HG02884 (cell line): ENCODE measurements at regions not wholly inside any gene's neighbourhood (a gene's known extent, or its start where the extent isn't known, plus 50 kb on each side); places are given as distances from the start of the nearest gene placed in this dataset.

Experiments
- ATAC-seq: cut with Tn5 transposase; IDR thresholded peaks from one replicate; pipeline ENCODE4 v1.9.1; 2021; ENCODE audit warnings: mild to moderate bottlenecking, moderate library complexity; ENCODE audit not compliant: unreplicated experiment

DNA sequence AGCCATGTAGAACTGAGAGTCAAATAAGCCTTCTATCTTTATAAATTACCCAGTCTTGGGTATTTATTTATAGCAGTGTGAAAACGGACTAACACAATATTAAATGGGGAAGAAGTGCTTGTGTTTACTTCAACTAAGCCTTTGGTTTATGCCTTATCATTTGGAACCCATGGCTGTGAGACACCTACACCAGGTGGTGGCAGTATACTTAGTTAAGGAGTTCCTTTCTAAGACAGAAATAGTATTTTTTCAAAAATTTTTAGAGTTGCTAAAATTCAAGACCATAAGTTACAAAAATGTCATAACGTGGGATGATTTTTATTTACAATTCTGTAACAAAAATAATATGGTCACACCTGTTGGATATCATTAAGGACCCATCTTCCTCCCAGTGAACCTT is 354.5 kb upstream of the SOX14 start:
- no peak for ATAC-seq

DNA sequence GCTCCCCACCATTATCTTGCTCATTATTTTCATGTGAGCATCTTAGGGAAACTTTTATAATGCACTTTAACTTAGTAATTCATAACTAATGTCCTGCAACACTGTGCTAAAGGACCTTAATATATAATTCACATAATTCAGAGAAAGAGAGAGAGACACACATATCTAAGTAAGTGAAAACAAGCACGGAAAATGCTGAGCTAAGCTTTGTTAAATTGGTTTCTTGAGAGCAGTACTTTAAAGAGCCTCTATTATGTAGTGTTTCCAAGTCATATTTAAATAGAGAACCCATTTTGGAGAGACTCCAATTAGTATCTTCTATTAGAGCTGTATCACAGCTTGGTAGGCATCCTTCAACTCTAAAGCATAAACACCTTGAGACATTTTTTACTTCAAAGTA is 354.1 kb upstream of the SOX14 start:
- ATAC-seq = no peak

DNA sequence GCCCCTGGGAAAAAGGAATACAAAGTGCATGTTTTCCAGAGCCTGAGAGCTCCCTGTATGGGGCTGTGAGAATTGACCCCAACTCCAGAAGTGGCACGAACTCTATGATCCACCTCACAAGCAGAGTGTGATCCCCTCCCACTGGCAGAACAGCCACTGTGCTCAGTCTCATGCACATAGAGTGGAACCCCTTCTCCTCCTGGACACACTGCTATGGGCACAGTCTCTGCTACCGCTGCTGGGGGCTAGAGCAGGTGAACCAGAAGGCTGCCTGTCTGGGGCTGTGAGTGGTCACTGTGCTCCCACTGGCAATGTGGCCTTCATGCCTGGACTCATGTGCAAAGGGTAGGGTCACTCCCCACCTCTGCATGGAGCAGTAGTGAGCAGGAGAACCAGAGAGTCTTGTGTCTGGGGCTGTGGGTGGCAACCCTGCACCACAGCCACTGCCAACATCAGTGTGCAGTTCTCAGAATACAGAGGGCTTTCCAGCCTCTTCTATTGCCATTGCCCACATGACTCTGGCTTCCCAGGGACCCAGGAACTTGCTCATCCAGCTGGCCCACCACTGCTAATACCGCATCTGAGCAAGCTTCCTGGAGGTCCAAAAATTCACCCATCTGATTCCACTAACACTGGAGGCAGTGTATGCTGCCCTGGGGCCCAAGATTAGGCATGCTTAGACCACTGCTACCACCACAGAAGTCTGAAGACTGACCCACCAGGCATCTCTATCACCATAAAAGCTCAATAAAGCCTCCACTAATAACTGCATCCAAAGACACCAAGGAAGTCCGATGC is 343.7 kb upstream of the SOX14 start:
- no peak for ATAC-seq

DNA sequence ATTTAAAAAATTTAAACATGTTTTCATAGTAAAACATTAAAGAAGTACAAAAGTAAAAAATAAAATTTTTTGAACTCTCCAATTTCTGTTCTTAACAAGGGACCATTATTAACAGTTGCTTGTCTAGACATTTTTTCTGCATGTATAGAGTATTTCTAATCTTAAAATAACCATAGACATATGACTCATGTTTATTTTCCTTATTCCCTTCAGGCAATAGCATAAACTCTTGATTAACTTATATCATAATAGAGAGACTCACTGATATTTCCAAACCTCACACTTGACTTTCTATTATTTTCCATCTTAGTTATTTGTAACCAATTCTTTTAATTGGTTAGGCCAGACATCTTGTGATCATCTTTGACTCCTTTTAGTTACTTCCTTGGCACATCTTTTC is 325.6 kb upstream of the SOX14 start:
- no peak for ATAC-seq

DNA sequence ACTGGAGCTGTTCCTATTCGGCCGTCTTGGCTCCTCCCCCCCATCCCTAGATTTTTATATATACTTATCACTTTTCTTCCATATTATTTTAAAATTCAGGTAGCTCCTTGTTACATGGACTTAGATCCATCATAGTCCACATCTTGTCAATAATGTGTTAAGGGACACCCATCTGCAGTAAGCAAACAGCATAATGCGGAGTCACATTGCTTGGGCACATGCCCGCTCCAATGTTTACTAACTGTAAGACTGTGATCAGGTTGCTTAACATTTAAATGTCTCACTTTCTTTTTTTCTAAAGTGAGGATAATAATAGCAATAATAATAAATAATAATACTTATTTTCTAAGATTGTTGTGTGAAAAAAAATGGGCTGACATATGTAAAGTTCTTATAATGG is 303.2 kb upstream of the SOX14 start:
- ATAC-seq = no peak

DNA sequence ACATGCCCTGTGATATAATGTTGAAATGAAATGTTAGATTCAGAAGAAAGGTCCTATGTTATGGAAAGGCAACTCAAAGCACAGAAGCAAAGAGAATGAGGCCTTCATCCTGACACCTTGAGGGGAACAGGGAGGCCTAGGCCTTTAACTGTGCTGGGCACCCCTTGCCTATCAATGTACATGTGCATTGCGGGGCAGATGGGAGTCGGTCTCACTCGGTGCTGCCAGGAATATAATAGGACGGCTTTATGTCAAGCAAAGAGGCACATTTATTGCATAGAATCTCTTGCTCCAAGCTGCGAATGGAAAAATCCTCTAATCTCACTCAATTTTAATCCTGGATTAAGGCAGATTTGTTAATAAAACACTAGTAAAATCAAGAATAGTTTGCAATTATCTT is 301.0 kb upstream of the SOX14 start:
- ATAC-seq = no peak

DNA sequence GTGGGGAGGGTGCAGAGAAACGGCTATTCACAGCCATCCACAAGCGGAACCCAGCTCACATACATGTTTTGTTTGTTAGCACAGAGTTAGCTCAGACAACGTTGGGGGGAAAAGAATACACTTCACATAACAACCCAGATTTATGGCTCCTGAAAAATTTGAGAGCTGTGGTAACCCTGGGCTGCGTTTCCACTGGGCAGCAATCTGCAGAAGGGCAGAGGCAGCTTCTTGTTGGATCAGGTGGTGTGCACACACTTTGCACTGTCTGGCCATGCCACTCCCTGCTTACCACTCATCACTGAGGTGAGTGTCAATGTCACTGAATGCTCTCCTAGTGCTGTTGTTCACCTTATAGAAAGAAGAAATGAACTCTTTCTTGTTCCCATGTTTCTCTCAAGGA is 299.8 kb upstream of the SOX14 start:
- no peak for ATAC-seq

DNA sequence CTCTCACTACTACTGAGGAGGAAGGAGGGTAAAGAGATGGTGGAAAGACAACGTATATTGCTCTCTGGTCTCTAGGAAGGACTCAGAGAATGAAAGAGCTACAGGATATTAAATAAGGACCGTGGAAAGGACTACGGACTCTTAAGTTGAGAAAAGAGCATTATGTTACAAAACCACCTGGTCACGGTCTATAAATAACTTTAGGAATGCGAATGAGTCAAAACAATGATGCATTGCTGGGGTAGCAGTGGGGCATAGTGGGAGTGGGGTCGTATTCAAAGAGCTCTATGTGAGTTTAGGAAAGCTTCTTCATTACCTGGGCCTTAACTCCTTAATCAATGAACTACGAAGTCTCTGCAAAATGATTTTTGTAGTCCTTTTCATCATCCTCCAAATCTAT is 295.7 kb upstream of the SOX14 start:
- no peak for ATAC-seq

DNA sequence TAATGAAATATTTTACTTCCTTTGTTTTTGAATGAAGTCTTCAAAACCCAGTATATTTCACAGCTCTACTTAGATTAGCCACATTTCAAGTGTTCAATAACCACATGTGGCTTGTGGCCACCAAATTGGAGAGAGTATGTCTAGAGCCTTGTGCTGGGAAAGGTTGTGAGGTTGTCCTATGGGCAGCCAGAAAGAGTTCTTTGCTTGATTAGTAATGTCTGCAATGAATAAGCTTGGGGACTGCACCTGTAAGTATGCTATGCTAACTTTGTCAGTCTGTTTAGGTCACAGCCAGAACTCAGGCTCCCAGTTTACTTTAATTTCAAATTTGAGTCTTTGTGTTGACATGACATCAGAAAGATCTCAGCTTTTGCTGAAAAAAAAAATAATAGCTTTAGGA is 294.9 kb upstream of the SOX14 start:
- no peak for ATAC-seq

DNA sequence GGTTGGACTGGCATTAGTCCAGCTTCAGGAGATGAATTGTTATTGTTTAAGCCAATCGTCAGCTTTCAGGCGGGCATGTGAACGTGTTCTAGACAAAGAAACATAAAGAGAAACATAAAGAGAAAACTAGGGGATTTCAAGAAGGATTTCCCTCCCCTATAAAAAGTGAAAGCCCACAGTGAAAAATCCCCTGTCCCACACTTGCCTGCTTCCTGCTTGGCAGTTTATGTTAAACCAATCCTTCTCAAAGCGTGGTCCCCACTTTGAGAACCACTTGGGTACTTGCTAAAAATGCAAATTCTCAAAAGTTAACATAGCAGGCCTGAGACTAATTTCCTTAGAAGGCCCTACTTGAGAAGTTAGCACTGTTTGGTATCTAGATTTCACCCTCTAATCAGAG is 293.0 kb upstream of the SOX14 start:
- ATAC-seq = no peak

DNA sequence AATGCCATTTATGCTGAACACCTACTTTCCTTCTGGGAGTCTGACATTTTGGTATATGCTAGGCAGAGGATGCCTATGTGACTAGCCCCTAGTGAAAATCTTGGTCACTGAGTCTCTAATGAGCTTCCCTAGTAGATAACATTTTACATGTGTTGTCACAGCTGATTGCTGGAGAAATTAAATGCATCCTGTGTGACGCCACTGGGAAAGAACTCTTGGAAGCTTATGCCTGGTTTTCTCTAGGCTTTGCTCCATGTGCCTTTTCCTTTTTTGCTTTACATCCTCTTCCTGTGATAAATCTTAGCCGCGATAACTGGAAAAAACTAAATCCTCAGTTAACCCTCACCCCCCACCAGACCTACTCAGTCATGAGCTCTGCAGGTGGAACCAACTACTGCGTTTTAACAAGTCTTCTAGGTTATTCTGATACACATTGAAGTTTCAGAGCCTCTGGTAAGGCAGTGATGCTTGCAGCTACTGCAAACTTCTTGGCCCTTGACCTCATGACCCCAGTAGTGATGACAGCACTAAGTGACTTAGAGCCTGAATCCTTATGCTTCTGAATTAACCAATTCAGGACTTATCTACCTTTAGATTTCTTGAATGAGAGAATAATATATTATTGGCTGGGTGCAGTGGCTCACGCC is 292.4 kb upstream of the SOX14 start:
- no peak for ATAC-seq

DNA sequence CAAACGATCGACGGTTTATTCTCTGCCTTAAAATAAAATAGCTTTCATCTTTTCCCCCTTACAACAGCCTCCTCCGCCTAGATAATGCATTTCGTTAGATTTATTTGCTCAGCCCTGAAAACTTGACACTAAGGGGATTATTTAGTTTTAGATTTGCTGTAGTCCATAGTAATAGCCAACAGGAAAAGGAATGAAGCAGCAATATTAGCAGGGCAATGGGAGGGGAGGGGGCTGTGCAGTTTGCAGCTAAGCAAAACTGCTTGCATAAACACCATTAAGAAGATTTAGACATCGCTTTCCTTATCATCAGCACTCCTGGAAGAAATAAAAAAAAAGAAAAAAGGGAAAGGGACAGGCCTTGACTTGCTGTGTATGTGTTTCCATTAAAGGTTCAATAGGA is 286.5 kb upstream of the SOX14 start:
- no peak for ATAC-seq

DNA sequence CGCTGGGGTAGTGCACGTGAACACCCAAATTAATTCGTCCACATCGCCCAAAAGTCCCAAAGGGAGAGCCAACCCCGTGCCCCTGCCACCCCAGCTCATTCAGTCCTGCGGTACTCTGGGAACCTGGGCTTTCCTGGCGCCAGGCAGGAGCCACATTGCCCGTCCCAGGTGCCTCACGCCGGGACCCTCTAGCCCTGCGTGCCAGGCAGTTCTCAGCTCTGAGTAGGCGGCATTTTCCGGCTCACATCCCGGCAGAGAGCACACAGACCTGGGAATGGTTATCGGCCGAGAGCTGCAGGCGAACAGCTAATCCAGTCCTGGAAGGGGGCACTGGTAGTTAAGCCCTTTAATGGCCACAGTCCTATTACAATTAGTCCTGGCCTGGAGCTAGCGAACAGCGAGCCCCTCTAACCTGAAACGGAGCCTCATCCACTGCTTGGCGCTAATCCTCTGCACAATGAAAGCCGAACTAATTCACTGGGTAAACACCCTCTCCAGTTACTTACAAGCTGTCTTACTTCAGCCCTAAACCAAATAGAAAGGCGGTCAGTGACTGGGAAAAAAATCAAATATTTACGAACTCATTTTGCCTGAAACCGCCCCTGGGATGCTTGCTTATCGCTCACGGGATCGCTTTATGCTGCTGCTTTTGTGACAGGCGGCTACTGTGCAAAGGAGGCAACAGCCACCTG is 254.6 kb upstream of the SOX14 start:
- no peak for ATAC-seq

DNA sequence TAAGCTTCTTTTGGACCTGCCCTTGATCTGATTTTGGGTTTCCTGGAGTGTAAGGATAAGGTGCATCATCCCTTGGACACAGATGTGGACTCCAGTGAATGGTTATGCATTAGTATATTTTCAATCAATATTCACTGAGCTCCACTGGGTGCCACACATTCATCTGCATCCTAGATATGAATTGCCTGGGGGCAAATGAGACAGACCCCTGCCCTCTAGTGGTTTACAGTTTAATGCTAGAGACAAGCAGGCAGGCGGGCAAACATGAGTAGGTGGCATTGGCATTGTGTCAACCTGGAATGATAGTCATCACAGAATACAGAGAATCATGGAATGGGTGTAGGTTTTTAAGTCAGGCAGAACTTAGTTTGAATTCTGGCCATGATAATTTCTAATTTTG is 252.5 kb upstream of the SOX14 start:
- ATAC-seq = no peak

DNA sequence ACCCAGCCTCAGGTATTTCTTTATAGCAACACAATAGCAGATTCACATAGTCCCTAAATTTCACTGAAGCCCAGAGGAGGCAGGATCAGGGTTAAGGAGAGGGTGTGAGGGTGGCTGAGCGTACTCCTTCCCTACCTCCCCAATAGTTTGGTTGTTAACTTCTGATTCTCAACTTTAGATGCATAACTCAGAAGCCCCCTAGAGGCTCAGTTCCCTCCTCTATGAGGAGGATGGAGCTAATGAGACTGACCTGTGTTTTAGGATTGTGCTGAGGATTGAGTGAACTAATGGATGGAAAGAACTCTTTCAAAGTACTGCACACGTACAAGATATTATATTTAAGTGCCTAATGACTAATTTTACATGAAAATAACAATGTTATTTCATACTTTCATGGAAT is 249.3 kb upstream of the SOX14 start:
- no peak for ATAC-seq

DNA sequence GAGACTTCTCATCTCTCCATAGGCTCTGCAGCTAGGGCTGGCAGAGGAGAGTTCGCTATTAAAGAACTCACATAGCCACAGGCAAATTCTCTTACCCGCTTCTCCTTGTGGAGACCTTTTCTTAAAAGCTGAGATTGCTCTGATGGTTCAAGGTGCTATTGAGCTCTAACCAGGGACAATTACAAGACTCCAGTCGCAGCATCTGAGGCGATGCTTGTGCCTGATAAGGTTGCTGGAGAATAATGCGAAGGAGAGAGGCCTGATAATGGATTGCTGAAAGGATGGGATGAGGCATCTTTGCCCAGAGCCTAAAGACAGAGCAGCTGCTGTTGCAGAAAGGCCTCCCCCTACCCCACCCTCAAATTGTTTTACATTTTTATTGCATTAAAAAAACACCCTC is 244.5 kb upstream of the SOX14 start:
- no peak for ATAC-seq

DNA sequence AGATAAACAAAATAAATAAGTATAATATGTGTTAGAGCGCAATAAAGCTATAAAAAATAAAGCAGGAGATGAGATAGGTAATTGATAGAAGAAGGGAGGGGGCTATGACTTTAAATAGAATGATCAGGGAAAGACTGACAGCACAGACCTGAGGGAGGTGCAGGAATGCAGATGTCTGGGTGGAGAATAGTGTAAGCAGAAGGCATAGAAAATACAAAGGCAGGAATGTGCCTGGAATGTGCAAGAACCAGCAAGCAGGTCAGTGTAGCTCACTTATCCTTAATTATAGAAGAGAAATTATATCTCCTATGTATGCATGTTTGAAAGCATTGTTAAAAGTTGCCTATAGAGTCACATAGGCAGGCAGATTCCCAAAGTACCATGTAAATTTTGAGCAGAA is 239.4 kb upstream of the SOX14 start:
- no peak for ATAC-seq

DNA sequence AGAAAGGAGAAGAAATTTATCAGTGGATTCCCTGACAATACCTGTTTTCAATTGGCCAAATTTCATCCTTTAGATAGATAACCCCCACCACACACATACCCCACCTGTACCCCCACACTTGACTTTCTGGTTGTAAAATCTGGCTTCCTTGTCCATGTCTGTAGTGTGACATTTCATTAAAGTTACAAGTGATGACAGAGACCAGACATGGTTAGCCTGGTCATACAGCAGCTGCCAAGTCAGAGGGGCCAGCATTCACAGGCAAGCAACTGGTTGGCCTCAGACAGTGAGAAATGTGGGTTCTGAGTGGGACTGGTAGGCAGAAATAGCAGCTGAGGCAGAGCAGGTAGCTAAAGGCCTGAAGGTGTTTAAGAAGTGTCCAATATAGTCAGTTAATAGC is 238.6 kb upstream of the SOX14 start:
- ATAC-seq = no peak

DNA sequence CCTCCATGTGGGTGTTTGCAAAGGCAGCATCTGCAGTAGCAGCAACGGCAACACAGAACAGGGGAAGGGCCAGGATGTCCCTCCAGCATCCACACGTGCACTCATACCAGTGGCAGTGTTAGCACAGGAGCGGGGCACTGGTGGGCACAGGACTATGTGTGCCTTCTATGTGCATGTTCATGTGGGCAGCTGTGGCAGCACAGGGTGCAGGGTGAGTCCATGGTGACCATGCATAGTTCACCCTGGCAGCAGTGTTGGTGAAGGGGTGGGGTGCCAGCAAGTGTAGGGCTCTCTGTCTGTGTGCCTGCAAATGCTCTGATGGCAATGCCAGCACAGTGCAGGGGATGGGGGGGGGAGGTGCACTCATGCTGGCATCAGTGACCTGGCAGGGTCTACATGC is 222.1 kb upstream of the SOX14 start:
- no peak for ATAC-seq

DNA sequence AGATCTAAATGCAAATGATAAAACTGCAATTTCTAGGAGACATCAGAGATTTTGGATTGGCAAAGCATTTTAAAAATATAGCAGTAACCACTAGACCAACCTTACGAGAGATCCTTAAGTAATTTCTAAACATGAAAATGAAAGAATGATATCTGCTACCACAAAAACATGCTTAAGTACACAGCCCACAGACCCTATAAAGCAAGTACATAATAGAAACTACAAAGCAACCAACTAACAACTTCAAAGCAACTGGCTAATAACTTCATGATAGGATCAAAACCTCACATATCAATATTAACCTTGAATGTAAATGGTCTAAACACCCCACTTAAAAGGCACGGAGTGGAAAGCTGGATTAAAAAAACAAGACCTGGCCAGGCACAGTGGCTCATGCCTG is 209.9 kb upstream of the SOX14 start:
- ATAC-seq = no peak

DNA sequence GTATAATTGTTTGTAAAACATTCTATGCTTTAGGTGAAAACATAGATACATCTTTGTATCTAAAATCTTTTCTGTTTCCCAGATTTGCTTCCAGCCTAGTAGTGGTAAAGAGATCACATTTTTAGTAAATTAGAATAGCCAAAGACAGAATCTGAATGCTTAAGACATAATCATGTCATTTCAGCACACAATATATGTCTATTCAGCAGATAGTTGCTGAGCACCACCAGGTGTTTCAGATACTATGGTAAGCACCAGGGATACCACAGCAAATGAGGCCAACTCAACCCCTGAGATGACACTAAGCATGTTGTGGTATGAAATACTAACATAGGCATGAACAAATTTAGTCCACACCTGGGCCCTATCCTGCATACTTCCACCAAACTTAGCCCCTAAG is 195.2 kb upstream of the SOX14 start:
- ATAC-seq = no peak

DNA sequence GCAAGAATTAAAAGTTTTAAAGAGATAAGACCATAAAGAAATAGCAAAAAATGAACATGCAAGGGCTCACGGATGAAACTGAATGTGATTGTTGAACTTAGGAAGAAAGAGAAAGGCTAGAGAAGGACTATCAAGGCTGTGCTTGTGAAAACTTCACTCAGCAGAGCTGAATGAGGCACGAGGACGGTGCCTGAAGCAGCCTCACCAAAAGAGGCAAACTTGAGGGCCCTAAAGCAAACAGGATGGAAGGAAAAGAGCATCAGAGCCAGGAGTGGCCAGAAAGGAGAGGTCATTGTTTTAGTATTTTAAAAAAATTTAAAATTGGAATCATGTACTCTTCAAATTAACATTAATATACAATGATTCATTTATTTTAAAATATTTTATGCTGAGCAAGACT is 191.2 kb upstream of the SOX14 start:
- ATAC-seq = no peak
